ENCODE measurements at regions not wholly inside any gene's neighbourhood (a gene's known extent, or its start where the extent isn't known, plus 50 kb on each side); places are given as distances from the start of the nearest gene placed in this dataset.
"Not testable (repeated sequence)": the region's sequence is repeated elsewhere in the genome, so short reads cannot be mapped to it uniquely, and the experiment has no call there.

- POLR2A ChIA-PET = no interaction called here
- CTCF ChIA-PET = no interaction called here
- no peak for DNase-seq (ENCODE audit: extremely low spot score)
- TF ChIP-seq ELF4 (IDR thresholded peaks at IDR 0.05) = no peak
- TF ChIP-seq ZNF384 (IDR thresholded peaks at IDR 0.05) = no peak
- TF ChIP-seq FOXM1 (IDR thresholded peaks at IDR 0.05; ENCODE audit: borderline replicate concordance) = no peak
- TF ChIP-seq FOXA1 (IDR thresholded peaks at IDR 0.05) = no peak
- no peak for TF ChIP-seq FOXK2 (IDR thresholded peaks at IDR 0.05)
Observed at GRCh38 chr3:82461049-82461889, 699.8 kb upstream of the GBE1 start.

- ChIA-PET POLR2A (no interaction called here), CTCF (no interaction called here)
Observed at GRCh38 chr3:82448320-82448719, 686.9 kb upstream of the GBE1 start.

GRCh38 chr3:82428821-82429220 lies 667.4 kb upstream of the GBE1 start:
- POLR2A ChIA-PET; DNase-seq (ENCODE audit: extremely low spot score): not testable (repeated sequence)
- CTCF ChIA-PET = interaction anchor here (0.6 kb wide), 1 partner anchor 24 kb away, joined by 3 read pairs; no protein-coding TSS in a partner anchor

More at GRCh38 chr3:82448320-82448719, 686.9 kb upstream of the GBE1 start:
- no peak for DNase-seq (ENCODE audit: extremely low spot score)
- no peak for TF ChIP-seq PKNOX1 (IDR thresholded peaks at IDR 0.05)
- no peak for TF ChIP-seq ELF4 (IDR thresholded peaks at IDR 0.05)
- no peak for TF ChIP-seq SUZ12 (IDR thresholded peaks at IDR 0.05)
- no peak for TF ChIP-seq NFRKB (IDR thresholded peaks at IDR 0.05)
- TF ChIP-seq HDGF (IDR thresholded peaks at IDR 0.05; ENCODE audit: borderline replicate concordance) = no peak
- no peak for TF ChIP-seq L3MBTL2 (conservative IDR thresholded peaks at IDR 0.05)
- TF ChIP-seq FOXA1 (IDR thresholded peaks at IDR 0.05) = no peak
- TF ChIP-seq SP1 (IDR thresholded peaks at IDR 0.05) = no peak
- no peak for TF ChIP-seq CTBP1 (IDR thresholded peaks at IDR 0.05; ENCODE audit: borderline replicate concordance)
- no peak for TF ChIP-seq ARNT (IDR thresholded peaks at IDR 0.05)
- no peak for TF ChIP-seq FOXM1 (IDR thresholded peaks at IDR 0.05; ENCODE audit: borderline replicate concordance)

GRCh38 chr3:82424031-82424339 lies 662.5 kb upstream of the GBE1 start:
- no peak for TF ChIP-seq PKNOX1 (IDR thresholded peaks at IDR 0.05)
- no peak for TF ChIP-seq NFRKB (IDR thresholded peaks at IDR 0.05)
- no peak for TF ChIP-seq FOXK2 (IDR thresholded peaks at IDR 0.05)
- TF ChIP-seq SP1 (IDR thresholded peaks at IDR 0.05) = no peak
- TF ChIP-seq SUZ12 (IDR thresholded peaks at IDR 0.05) = no peak
- TF ChIP-seq TARDBP (IDR thresholded peaks at IDR 0.05) = no peak
- no peak for TF ChIP-seq FOXM1 (IDR thresholded peaks at IDR 0.05; ENCODE audit: borderline replicate concordance)
- TF ChIP-seq LEF1 (IDR thresholded peaks at IDR 0.05; ENCODE audit: borderline replicate concordance) = no peak
- no peak for TF ChIP-seq CTBP1 (IDR thresholded peaks at IDR 0.05; ENCODE audit: borderline replicate concordance)
- TF ChIP-seq HDGF (IDR thresholded peaks at IDR 0.05; ENCODE audit: borderline replicate concordance) = no peak
- TF ChIP-seq BHLHE40 (IDR thresholded peaks at IDR 0.05; ENCODE audit: borderline replicate concordance) = no peak
- no peak for TF ChIP-seq ARNT (IDR thresholded peaks at IDR 0.05)
- TF ChIP-seq ELF4 (IDR thresholded peaks at IDR 0.05) = no peak
- no peak for DNase-seq (ENCODE audit: extremely low spot score)
- POLR2A ChIA-PET = no interaction called here
- CTCF ChIA-PET = no interaction called here

GRCh38 chr3:82423268-82424030 lies 662.0 kb upstream of the GBE1 start:
- DNase-seq (ENCODE audit: extremely low spot score) = no peak
- ChIA-PET POLR2A (no interaction called here), CTCF (no interaction called here)
- no peak for TF ChIP-seq HDGF (IDR thresholded peaks at IDR 0.05; ENCODE audit: borderline replicate concordance)
- TF ChIP-seq L3MBTL2 (conservative IDR thresholded peaks at IDR 0.05) = no peak
- TF ChIP-seq BHLHE40 (IDR thresholded peaks at IDR 0.05; ENCODE audit: borderline replicate concordance) = no peak
- TF ChIP-seq SUZ12 (IDR thresholded peaks at IDR 0.05) = no peak
- no peak for TF ChIP-seq CTBP1 (IDR thresholded peaks at IDR 0.05; ENCODE audit: borderline replicate concordance)
- no peak for TF ChIP-seq ARNT (IDR thresholded peaks at IDR 0.05)
- TF ChIP-seq FOXA1 (IDR thresholded peaks at IDR 0.05) = no peak
- TF ChIP-seq LEF1 (IDR thresholded peaks at IDR 0.05; ENCODE audit: borderline replicate concordance) = no peak
- no peak for TF ChIP-seq SP1 (IDR thresholded peaks at IDR 0.05)
- TF ChIP-seq PKNOX1 (IDR thresholded peaks at IDR 0.05) = no peak
- no peak for TF ChIP-seq NFRKB (IDR thresholded peaks at IDR 0.05)
- TF ChIP-seq FOXK2 (IDR thresholded peaks at IDR 0.05) = no peak
- no peak for TF ChIP-seq FOXM1 (IDR thresholded peaks at IDR 0.05; ENCODE audit: borderline replicate concordance)
- TF ChIP-seq ELF4 (IDR thresholded peaks at IDR 0.05) = no peak
- TF ChIP-seq ZNF384 (IDR thresholded peaks at IDR 0.05) = no peak
- no peak for TF ChIP-seq TARDBP (IDR thresholded peaks at IDR 0.05)

- CTCF ChIA-PET = no interaction called here
- POLR2A ChIA-PET = no interaction called here
- DNase-seq (ENCODE audit: extremely low spot score) = no peak
Observed at GRCh38 chr3:82416830-82417229, 655.4 kb upstream of the GBE1 start.

More at GRCh38 chr3:82416830-82417229, 655.4 kb upstream of the GBE1 start:
- TF ChIP-seq FOXA1 (IDR thresholded peaks at IDR 0.05) (no peak), LEF1 (IDR thresholded peaks at IDR 0.05; ENCODE audit: borderline replicate concordance) (no peak), HDGF (IDR thresholded peaks at IDR 0.05; ENCODE audit: borderline replicate concordance) (no peak), PKNOX1 (IDR thresholded peaks at IDR 0.05) (no peak), ELF4 (IDR thresholded peaks at IDR 0.05) (no peak), SP1 (IDR thresholded peaks at IDR 0.05) (no peak)

Measured in HEK293T (cell line).